ENCODE measurements at regions not wholly inside any gene's neighbourhood (a gene's known extent, or its start where the extent isn't known, plus 50 kb on each side); places are given as distances from the start of the nearest gene placed in this dataset.

DNA sequence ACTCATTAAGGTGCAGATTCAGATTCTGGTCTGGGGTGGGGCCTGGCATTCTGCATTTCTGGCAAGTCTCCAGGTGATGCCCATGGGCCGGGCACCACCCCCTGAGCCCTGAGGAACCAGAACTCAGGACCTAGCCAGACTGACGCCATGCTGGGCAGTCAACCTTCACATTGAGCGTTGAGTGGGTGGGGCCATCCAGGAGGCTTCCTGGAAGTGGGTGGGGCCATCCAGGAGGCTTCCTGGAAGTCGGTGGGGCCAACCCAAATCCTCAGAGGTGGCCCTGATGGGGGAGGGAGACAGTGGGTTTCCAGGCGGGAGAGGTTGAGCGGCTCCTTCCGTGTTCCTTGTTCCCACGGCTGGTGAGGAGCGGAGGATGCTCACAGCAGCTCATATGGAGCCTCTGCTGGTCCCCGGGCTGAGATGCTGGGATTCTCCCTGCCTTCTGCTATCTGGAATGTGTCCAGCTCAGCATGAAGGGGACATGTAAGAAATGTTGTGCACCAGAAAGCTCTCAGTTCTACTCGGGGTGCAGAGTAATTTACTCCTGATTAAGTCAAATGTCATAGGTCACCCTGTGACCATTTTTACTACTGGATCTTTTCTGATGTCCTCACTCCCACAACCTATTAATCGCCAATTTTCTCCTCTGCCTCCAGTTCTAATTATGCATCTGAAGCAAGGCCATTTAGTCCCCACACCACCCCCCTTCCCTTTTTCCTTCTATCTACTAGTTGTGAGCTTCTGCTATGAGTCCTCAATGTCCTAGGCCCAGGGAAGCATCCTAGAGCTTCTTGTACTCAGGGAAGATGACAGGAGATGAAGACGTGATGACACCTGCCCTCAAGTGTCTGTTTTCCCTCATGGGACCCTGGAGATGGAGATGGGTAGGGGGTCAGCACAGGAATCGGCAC, 435.4 kb downstream of the PTPRU start (continued):
- TF ChIP-seq TCF4 (CRISPR knock-in tag; IDR thresholded peaks at IDR 0.05; ENCODE audit: borderline replicate concordance) (no peak), ZC3H10 (CRISPR knock-in tag; IDR thresholded peaks at IDR 0.05) (no peak), CSDC2 (CRISPR knock-in tag; IDR thresholded peaks at IDR 0.05) (no peak), PPARA (CRISPR knock-in tag; IDR thresholded peaks at IDR 0.05; ENCODE audit: borderline replicate concordance) (no peak)
- TF ChIP-seq, protein P1, sequence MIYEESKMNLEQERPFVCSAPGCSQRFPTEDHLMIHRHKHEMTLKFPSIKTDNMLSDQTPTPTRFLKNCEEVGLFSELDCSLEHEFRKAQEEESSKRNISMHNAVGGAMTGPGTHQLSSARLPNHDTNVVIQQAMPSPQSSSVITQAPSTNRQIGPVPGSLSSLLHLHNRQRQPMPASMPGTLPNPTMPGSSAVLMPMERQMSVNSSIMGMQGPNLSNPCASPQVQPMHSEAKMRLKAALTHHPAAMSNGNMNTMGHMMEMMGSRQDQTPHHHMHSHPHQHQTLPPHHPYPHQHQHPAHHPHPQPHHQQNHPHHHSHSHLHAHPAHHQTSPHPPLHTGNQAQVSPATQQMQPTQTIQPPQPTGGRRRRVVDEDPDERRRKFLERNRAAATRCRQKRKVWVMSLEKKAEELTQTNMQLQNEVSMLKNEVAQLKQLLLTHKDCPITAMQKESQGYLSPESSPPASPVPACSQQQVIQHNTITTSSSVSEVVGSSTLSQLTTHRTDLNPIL (CRISPR knock-in tag; IDR thresholded peaks at IDR 0.05; ENCODE audit: low read depth), result no peak

DNA sequence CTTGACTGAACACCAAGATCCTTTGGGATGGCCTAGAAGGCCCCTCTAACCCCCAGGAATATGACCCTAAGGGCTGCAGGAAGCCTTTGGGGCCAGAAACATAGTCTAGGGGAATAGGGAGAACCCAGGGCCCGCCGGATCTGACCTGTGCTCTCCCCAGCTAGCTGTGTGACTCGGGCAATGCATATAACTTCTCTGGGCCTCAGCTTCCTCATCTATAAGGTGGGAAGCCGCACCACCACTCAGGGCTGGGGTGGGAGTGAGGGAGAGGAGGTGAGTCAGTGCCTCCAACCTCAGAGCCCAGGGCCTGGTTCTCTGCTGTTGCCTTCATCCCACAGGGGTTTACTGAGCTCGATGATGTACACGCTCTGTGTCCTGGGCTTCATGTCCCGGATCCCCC, 434.4 kb downstream of the PTPRU start:
- TF ChIP-seq ZNF70 (CRISPR knock-in tag; IDR thresholded peaks at IDR 0.05) (no peak), ZFP3 (CRISPR knock-in tag; IDR thresholded peaks at IDR 0.05) (no peak), TOX (CRISPR knock-in tag; IDR thresholded peaks at IDR 0.05; ENCODE audit: borderline replicate concordance) (no peak), CSDC2 (CRISPR knock-in tag; IDR thresholded peaks at IDR 0.05) (no peak), PPARA (CRISPR knock-in tag; IDR thresholded peaks at IDR 0.05; ENCODE audit: borderline replicate concordance) (no peak), ARNTL (CRISPR knock-in tag; IDR thresholded peaks at IDR 0.05; ENCODE audit: borderline replicate concordance, low read depth) (no peak), GLIS3 (CRISPR knock-in tag; IDR thresholded peaks at IDR 0.05) (no peak), ZC3H10 (CRISPR knock-in tag; IDR thresholded peaks at IDR 0.05) (no peak), SNAI2 (CRISPR knock-in tag; IDR thresholded peaks at IDR 0.05) (no peak), ZNF8 (CRISPR knock-in tag; IDR thresholded peaks at IDR 0.05) (no peak), OSR1 (CRISPR knock-in tag; IDR thresholded peaks at IDR 0.05) (no peak), ZFP30 (CRISPR knock-in tag; IDR thresholded peaks at IDR 0.05) (no peak), ESRRG (CRISPR knock-in tag; IDR thresholded peaks at IDR 0.05) (no peak), ZNF565 (CRISPR knock-in tag; conservative IDR thresholded peaks at IDR 0.05; ENCODE audit: low read depth) (no peak), RARB (CRISPR knock-in tag; IDR thresholded peaks at IDR 0.05) (no peak)
- TF ChIP-seq, protein P2, sequence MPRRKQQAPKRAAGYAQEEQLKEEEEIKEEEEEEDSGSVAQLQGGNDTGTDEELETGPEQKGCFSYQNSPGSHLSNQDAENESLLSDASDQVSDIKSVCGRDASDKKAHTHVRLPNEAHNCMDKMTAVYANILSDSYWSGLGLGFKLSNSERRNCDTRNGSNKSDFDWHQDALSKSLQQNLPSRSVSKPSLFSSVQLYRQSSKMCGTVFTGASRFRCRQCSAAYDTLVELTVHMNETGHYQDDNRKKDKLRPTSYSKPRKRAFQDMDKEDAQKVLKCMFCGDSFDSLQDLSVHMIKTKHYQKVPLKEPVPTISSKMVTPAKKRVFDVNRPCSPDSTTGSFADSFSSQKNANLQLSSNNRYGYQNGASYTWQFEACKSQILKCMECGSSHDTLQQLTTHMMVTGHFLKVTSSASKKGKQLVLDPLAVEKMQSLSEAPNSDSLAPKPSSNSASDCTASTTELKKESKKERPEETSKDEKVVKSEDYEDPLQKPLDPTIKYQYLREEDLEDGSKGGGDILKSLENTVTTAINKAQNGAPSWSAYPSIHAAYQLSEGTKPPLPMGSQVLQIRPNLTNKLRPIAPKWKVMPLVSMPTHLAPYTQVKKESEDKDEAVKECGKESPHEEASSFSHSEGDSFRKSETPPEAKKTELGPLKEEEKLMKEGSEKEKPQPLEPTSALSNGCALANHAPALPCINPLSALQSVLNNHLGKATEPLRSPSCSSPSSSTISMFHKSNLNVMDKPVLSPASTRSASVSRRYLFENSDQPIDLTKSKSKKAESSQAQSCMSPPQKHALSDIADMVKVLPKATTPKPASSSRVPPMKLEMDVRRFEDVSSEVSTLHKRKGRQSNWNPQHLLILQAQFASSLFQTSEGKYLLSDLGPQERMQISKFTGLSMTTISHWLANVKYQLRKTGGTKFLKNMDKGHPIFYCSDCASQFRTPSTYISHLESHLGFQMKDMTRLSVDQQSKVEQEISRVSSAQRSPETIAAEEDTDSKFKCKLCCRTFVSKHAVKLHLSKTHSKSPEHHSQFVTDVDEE (CRISPR knock-in tag; IDR thresholded peaks at IDR 0.05), result no peak
- TF ChIP-seq, protein P1 (CRISPR knock-in tag; IDR thresholded peaks at IDR 0.05; ENCODE audit: low read depth), result no peak
- TF ChIP-seq, protein P3, sequence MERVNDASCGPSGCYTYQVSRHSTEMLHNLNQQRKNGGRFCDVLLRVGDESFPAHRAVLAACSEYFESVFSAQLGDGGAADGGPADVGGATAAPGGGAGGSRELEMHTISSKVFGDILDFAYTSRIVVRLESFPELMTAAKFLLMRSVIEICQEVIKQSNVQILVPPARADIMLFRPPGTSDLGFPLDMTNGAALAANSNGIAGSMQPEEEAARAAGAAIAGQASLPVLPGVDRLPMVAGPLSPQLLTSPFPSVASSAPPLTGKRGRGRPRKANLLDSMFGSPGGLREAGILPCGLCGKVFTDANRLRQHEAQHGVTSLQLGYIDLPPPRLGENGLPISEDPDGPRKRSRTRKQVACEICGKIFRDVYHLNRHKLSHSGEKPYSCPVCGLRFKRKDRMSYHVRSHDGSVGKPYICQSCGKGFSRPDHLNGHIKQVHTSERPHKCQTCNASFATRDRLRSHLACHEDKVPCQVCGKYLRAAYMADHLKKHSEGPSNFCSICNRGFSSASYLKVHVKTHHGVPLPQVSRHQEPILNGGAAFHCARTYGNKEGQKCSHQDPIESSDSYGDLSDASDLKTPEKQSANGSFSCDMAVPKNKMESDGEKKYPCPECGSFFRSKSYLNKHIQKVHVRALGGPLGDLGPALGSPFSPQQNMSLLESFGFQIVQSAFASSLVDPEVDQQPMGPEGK (CRISPR knock-in tag; IDR thresholded peaks at IDR 0.05; ENCODE audit: borderline replicate concordance), result no peak
- ATAC-seq, result no peak

DNA sequence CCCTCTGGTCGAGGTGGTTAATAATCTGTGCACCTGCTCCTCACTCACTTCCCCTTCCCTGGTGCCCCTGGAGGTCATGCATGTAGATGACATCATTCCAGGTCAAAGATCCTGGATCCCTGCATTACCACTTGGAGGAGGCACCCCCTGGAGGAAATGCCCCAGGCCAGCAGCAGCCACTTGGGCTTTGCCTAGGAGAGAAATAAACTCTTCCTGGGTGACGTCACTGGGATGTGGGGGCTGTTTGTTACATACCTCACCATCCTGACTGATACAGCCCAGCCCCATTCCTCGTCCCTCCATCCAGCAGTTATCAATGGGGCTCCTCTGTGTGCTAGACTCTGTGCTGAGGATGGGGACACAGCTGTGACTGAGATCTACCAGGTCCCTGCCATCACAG, 433.6 kb downstream of the PTPRU start:
- ATAC-seq, result no peak
- TF ChIP-seq ARNTL (CRISPR knock-in tag; IDR thresholded peaks at IDR 0.05; ENCODE audit: borderline replicate concordance, low read depth) (no peak), BACH2 (CRISPR knock-in tag; IDR thresholded peaks at IDR 0.05; ENCODE audit: borderline replicate concordance) (no peak), ZNF8 (CRISPR knock-in tag; IDR thresholded peaks at IDR 0.05) (no peak), OSR1 (CRISPR knock-in tag; IDR thresholded peaks at IDR 0.05) (no peak), PPARA (CRISPR knock-in tag; IDR thresholded peaks at IDR 0.05; ENCODE audit: borderline replicate concordance) (no peak), SNAI2 (CRISPR knock-in tag; IDR thresholded peaks at IDR 0.05) (no peak), ZNF70 (CRISPR knock-in tag; IDR thresholded peaks at IDR 0.05) (no peak), ZFP3 (CRISPR knock-in tag; IDR thresholded peaks at IDR 0.05) (no peak), ESRRG (CRISPR knock-in tag; IDR thresholded peaks at IDR 0.05) (no peak), RARB (CRISPR knock-in tag; IDR thresholded peaks at IDR 0.05) (no peak), ISL1 (CRISPR knock-in tag; IDR thresholded peaks at IDR 0.05) (no peak)
- TF ChIP-seq, protein P2 (CRISPR knock-in tag; IDR thresholded peaks at IDR 0.05), result no peak
- TF ChIP-seq, protein P3 (CRISPR knock-in tag; IDR thresholded peaks at IDR 0.05; ENCODE audit: borderline replicate concordance), result no peak
- TF ChIP-seq, protein P1 (CRISPR knock-in tag; IDR thresholded peaks at IDR 0.05; ENCODE audit: low read depth), result no peak
